ENCODE measurements at regions not wholly inside any gene's neighbourhood (a gene's known extent, or its start where the extent isn't known, plus 50 kb on each side); places are given as distances from the start of the nearest gene placed in this dataset.
A peak's percentile ranks its signal among the peaks of the same experiment; 100 is the strongest.

DNA sequence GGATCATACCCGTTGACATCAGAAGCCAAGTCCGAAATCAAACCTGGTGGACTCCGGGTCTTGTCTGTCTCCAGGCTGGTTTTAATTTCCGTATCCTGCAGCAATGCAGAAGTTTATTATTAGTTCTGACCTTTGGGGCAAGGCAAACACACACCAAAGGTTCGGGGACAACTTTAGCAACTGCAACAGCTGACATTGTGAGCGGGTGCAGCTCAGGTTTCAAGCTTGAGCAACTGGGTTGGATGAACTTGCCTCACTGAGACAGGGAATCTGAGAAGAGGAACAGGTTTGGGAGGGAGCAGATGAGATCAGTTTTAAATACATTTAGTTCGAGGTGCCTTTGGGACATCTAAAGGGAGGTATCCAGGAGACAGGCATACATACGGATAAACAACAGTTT, 110.7 kb downstream of the GNL3L start (continued):
- TF ChIP-seq ZMYM2 (CRISPR knock-in tag; IDR thresholded peaks at IDR 0.05) = no peak
- TF ChIP-seq ZNF552 (CRISPR knock-in tag; IDR thresholded peaks at IDR 0.05; ENCODE audit: borderline replicate concordance) = no peak
- no peak for TF ChIP-seq RARG (CRISPR knock-in tag; IDR thresholded peaks at IDR 0.05; ENCODE audit: low read depth)
- no peak for TF ChIP-seq ZNF713 (CRISPR knock-in tag; IDR thresholded peaks at IDR 0.05)
- no peak for TF ChIP-seq ZNF7 (CRISPR knock-in tag; IDR thresholded peaks at IDR 0.05)
- TF ChIP-seq, protein P1, sequence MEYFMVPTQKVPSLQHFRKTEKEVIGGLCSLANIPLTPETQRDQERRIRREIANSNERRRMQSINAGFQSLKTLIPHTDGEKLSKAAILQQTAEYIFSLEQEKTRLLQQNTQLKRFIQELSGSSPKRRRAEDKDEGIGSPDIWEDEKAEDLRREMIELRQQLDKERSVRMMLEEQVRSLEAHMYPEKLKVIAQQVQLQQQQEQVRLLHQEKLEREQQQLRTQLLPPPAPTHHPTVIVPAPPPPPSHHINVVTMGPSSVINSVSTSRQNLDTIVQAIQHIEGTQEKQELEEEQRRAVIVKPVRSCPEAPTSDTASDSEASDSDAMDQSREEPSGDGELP (IDR thresholded peaks at IDR 0.05; ENCODE audit: borderline replicate concordance, low read depth) = peak; percentile 79; the same call in 1 of the 2 replicates
- TF ChIP-seq ZNF839 (CRISPR knock-in tag; IDR thresholded peaks at IDR 0.05; ENCODE audit: borderline replicate concordance) = no peak
- no peak for TF ChIP-seq TEAD3 (CRISPR knock-in tag; optimal IDR thresholded peaks at IDR 0.05; ENCODE audit: borderline replicate concordance)
- TF ChIP-seq, protein P2, sequence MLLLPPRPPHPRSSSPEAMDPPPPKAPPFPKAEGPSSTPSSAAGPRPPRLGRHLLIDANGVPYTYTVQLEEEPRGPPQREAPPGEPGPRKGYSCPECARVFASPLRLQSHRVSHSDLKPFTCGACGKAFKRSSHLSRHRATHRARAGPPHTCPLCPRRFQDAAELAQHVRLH (CRISPR knock-in tag; IDR thresholded peaks at IDR 0.05; ENCODE audit: borderline replicate concordance, low read depth) = no peak
- TF ChIP-seq FOXK1 (CRISPR knock-in tag; IDR thresholded peaks at IDR 0.05; ENCODE audit: borderline replicate concordance, low read depth) = no peak
- TF ChIP-seq, protein P3, sequence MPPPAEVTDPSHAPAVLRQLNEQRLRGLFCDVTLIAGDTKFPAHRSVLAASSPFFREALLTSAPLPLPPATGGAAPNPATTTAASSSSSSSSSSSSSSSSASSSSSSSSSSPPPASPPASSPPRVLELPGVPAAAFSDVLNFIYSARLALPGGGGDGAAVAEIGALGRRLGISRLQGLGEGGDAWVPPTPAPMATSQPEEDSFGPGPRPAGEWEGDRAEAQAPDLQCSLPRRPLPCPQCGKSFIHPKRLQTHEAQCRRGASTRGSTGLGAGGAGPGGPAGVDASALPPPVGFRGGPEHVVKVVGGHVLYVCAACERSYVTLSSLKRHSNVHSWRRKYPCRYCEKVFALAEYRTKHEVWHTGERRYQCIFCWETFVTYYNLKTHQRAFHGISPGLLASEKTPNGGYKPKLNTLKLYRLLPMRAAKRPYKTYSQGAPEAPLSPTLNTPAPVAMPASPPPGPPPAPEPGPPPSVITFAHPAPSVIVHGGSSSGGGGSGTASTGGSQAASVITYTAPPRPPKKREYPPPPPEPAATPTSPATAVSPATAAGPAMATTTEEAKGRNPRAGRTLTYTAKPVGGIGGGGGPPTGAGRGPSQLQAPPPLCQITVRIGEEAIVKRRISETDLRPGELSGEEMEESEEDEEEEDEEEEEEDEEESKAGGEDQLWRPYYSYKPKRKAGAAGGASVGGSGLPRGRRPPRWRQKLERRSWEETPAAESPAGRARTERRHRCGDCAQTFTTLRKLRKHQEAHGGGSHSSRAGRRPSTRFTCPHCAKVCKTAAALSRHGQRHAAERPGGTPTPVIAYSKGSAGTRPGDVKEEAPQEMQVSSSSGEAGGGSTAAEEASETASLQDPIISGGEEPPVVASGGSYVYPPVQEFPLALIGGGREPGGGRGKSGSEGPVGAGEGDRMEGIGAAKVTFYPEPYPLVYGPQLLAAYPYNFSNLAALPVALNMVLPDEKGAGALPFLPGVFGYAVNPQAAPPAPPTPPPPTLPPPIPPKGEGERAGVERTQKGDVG (CRISPR knock-in tag; IDR thresholded peaks at IDR 0.05; ENCODE audit: borderline replicate concordance) = no peak
- TF ChIP-seq HMGA1 (CRISPR knock-in tag; conservative IDR thresholded peaks at IDR 0.05) = no peak
- TF ChIP-seq, protein P4, sequence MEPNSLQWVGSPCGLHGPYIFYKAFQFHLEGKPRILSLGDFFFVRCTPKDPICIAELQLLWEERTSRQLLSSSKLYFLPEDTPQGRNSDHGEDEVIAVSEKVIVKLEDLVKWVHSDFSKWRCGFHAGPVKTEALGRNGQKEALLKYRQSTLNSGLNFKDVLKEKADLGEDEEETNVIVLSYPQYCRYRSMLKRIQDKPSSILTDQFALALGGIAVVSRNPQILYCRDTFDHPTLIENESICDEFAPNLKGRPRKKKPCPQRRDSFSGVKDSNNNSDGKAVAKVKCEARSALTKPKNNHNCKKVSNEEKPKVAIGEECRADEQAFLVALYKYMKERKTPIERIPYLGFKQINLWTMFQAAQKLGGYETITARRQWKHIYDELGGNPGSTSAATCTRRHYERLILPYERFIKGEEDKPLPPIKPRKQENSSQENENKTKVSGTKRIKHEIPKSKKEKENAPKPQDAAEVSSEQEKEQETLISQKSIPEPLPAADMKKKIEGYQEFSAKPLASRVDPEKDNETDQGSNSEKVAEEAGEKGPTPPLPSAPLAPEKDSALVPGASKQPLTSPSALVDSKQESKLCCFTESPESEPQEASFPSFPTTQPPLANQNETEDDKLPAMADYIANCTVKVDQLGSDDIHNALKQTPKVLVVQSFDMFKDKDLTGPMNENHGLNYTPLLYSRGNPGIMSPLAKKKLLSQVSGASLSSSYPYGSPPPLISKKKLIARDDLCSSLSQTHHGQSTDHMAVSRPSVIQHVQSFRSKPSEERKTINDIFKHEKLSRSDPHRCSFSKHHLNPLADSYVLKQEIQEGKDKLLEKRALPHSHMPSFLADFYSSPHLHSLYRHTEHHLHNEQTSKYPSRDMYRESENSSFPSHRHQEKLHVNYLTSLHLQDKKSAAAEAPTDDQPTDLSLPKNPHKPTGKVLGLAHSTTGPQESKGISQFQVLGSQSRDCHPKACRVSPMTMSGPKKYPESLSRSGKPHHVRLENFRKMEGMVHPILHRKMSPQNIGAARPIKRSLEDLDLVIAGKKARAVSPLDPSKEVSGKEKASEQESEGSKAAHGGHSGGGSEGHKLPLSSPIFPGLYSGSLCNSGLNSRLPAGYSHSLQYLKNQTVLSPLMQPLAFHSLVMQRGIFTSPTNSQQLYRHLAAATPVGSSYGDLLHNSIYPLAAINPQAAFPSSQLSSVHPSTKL (CRISPR knock-in tag; IDR thresholded peaks at IDR 0.05) = 0 out of 2 replicates have a peak, but pooled peaks have one; percentile 10
- no peak for TF ChIP-seq ZMAT3 (CRISPR knock-in tag; conservative IDR thresholded peaks at IDR 0.05)
- TF ChIP-seq ZNF124 (CRISPR knock-in tag; IDR thresholded peaks at IDR 0.05) = no peak
- TF ChIP-seq, protein P5, sequence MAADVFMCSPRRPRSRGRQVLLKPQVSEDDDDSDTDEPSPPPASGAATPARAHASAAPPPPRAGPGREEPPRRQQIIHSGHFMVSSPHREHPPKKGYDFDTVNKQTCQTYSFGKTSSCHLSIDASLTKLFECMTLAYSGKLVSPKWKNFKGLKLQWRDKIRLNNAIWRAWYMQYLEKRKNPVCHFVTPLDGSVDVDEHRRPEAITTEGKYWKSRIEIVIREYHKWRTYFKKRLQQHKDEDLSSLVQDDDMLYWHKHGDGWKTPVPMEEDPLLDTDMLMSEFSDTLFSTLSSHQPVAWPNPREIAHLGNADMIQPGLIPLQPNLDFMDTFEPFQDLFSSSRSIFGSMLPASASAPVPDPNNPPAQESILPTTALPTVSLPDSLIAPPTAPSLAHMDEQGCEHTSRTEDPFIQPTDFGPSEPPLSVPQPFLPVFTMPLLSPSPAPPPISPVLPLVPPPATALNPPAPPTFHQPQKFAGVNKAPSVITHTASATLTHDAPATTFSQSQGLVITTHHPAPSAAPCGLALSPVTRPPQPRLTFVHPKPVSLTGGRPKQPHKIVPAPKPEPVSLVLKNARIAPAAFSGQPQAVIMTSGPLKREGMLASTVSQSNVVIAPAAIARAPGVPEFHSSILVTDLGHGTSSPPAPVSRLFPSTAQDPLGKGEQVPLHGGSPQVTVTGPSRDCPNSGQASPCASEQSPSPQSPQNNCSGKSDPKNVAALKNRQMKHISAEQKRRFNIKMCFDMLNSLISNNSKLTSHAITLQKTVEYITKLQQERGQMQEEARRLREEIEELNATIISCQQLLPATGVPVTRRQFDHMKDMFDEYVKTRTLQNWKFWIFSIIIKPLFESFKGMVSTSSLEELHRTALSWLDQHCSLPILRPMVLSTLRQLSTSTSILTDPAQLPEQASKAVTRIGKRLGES (CRISPR knock-in tag; IDR thresholded peaks at IDR 0.05; ENCODE audit: borderline replicate concordance) = no peak
- no peak for TF ChIP-seq ONECUT2 (CRISPR knock-in tag; IDR thresholded peaks at IDR 0.05)
- TF ChIP-seq MXD4 (CRISPR knock-in tag; IDR thresholded peaks at IDR 0.05) = no peak
- no peak for TF ChIP-seq CBX1 (IDR thresholded peaks at IDR 0.05; ENCODE audit: low read depth)
- no peak for TF ChIP-seq KLF9 (CRISPR knock-in tag; IDR thresholded peaks at IDR 0.05; ENCODE audit: low read depth)
- no peak for TF ChIP-seq ZFYVE20 (CRISPR knock-in tag; IDR thresholded peaks at IDR 0.05; ENCODE audit: borderline replicate concordance, low read depth)
